ENCODE measurements at regions not wholly inside any gene's neighbourhood (a gene's known extent, or its start where the extent isn't known, plus 50 kb on each side); places are given as distances from the start of the nearest gene placed in this dataset.

GRCh38 chr13:112236539-112237197, 139.5 kb upstream of the SPACA7 start:
- Histone ChIP-seq H3K27me3 (ENCODE audit: insufficient read depth, low read depth, low read length) (no peaks in the 10 kb centered on the region), H3K4me2 (ENCODE audit: low read length) (no peak overlapping the region), H3K4me3 (ENCODE audit: low read length) (no peak overlapping the region), H3K27ac (ENCODE audit: low read length) (no peak overlapping the region), H3K9me3 (ENCODE audit: low read length) (no peaks in the 10 kb centered on the region), H4K20me1 (ENCODE audit: insufficient read depth) (no peaks in the 10 kb centered on the region), H3K79me2 (replicated peaks; ENCODE audit: insufficient read depth, low read length) (no peaks in the 10 kb centered on the region), H2AFZ (ENCODE audit: low read depth, low read length) (no peak overlapping the region), H3K9me2 (ENCODE audit: insufficient read depth, low read length) (no peaks in the 10 kb centered on the region), H3K9ac (ENCODE audit: low read length) (no peak overlapping the region), H3F3A (ENCODE audit: insufficient read depth, low read length, poor library complexity, severe bottlenecking) (no peaks in the 10 kb centered on the region), H3K36me3 (ENCODE audit: insufficient read depth, low read length) (no peaks in the 10 kb centered on the region)
- TF ChIP-seq MXI1 (conservative IDR thresholded peaks at IDR 0.05; ENCODE audit: poor library complexity, severe bottlenecking) (no peak), RAD21 (conservative IDR thresholded peaks at IDR 0.05) (no peak), EP300 (conservative IDR thresholded peaks at IDR 0.05; ENCODE audit: poor library complexity, severe bottlenecking) (no peak), CTCF (IDR thresholded peaks at IDR 0.05; ENCODE audit: poor library complexity, severe bottlenecking) (no peak), POLR2AphosphoS5 (IDR thresholded peaks at IDR 0.05) (no peak)
- TF ChIP-seq, protein P1, sequence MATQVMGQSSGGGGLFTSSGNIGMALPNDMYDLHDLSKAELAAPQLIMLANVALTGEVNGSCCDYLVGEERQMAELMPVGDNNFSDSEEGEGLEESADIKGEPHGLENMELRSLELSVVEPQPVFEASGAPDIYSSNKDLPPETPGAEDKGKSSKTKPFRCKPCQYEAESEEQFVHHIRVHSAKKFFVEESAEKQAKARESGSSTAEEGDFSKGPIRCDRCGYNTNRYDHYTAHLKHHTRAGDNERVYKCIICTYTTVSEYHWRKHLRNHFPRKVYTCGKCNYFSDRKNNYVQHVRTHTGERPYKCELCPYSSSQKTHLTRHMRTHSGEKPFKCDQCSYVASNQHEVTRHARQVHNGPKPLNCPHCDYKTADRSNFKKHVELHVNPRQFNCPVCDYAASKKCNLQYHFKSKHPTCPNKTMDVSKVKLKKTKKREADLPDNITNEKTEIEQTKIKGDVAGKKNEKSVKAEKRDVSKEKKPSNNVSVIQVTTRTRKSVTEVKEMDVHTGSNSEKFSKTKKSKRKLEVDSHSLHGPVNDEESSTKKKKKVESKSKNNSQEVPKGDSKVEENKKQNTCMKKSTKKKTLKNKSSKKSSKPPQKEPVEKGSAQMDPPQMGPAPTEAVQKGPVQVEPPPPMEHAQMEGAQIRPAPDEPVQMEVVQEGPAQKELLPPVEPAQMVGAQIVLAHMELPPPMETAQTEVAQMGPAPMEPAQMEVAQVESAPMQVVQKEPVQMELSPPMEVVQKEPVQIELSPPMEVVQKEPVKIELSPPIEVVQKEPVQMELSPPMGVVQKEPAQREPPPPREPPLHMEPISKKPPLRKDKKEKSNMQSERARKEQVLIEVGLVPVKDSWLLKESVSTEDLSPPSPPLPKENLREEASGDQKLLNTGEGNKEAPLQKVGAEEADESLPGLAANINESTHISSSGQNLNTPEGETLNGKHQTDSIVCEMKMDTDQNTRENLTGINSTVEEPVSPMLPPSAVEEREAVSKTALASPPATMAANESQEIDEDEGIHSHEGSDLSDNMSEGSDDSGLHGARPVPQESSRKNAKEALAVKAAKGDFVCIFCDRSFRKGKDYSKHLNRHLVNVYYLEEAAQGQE (IDR thresholded peaks at IDR 0.05; ENCODE audit: borderline replicate concordance): no peak

- H3K27ac ChIP-seq (ENCODE audit: low read length): no peak overlapping the region
- H3K9ac ChIP-seq (ENCODE audit: low read length): no peak overlapping the region
- no peak overlapping the region for H2AFZ ChIP-seq (ENCODE audit: low read depth, low read length)
- H3K4me2 ChIP-seq (ENCODE audit: low read length): no peak overlapping the region
- H3K9me2 ChIP-seq (ENCODE audit: insufficient read depth, low read length): no peaks in the 10 kb centered on the region
- H4K20me1 ChIP-seq (ENCODE audit: insufficient read depth): no peaks in the 10 kb centered on the region
- no peaks in the 10 kb centered on the region for H3K36me3 ChIP-seq (ENCODE audit: insufficient read depth, low read length)
- H3K27me3 ChIP-seq (ENCODE audit: insufficient read depth, low read depth, low read length): no peaks in the 10 kb centered on the region
- TF ChIP-seq RAD21 (conservative IDR thresholded peaks at IDR 0.05) (no peak), EZH2 (IDR thresholded peaks at IDR 0.05; ENCODE audit: borderline replicate concordance, insufficient read depth, low read length, poor library complexity, severe bottlenecking) (no peak), POLR2AphosphoS5 (IDR thresholded peaks at IDR 0.05) (no peak), TAF1 (IDR thresholded peaks at IDR 0.05; ENCODE audit: low read depth) (no peak)
- no peaks in the 10 kb centered on the region for H3K9me3 ChIP-seq (ENCODE audit: low read length)
- no peaks in the 10 kb centered on the region for H3K79me2 ChIP-seq (replicated peaks; ENCODE audit: insufficient read depth, low read length)
- no peaks in the 10 kb centered on the region for H3F3A ChIP-seq (ENCODE audit: insufficient read depth, low read length, poor library complexity, severe bottlenecking)
- H3K4me3 ChIP-seq (ENCODE audit: low read length): no peak overlapping the region
These were observed 137.6 kb upstream of the SPACA7 start for GRCh38 chr13:112238436-112238995.

Measured in neural cell (in vitro differentiated cells).